HG03558 (cell line): ENCODE measurements at regions not wholly inside any gene's neighbourhood (a gene's known extent, or its start where the extent isn't known, plus 50 kb on each side); places are given as distances from the start of the nearest gene placed in this dataset.
"Not testable (repeated sequence)": the region's sequence is repeated elsewhere in the genome, so short reads cannot be mapped to it uniquely, and the experiment has no call there.

Source experiments
- ATAC-seq: cut with Tn5 transposase; IDR thresholded peaks from one replicate; pipeline ENCODE4 v1.9.1; 2021; ENCODE audit warnings: moderate number of reproducible peaks; ENCODE audit not compliant: unreplicated experiment; ENCODE audit errors: extremely low read depth

DNA sequence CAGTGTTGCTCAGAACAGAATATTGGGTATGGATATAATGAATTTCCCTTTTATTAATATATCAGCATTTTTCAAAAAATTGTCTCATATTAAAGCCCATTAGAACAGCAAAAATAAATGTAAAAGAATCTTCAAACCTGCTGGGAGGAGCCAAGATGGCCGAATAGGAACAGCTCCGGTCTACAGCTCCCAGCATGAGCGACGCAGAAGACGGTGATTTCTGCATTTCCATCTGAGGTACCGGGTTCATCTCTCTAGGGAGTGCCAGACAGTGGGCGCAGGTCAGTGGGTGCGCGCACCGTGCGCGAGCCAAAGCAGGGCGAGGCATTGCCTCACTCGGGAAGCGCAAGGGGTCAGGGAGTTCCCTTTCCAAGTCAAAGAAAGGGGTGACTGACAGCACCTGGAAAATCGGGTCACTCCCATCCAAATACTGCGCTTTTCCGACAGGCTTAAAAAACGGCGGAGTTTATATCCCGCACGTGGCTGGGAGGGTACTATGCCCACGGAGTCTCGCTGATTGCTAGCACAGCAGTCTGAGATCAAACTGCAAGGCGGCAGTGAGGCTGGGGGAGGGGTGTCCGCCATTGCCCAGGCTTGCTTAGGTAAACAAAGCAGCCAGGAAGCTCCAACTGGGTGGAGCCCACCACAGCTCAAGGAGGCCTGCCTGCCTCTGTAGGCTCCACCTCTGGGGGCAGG, 816.8 kb downstream of the TTLL7 start:
- not testable (repeated sequence) for ATAC-seq

DNA sequence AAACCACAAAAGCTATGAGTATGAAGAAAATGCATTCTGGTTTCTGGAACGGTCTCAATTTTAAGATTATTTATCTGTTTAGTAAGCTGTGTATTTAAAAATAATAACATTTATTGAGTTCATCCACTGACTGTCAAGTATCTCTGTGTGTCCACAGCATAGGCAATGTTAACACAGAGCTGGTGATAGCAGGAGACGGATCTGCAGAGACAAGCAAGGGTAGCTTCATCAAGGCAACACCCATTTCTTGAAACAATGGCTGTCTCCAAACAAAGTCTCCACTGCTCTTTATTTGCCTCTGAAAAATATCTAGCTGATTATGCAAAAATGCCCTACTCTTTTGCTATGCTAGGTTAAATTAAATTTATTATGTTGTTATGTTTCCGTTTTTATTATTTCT, 818.3 kb downstream of the TTLL7 start:
- ATAC-seq, result not testable (repeated sequence)

DNA sequence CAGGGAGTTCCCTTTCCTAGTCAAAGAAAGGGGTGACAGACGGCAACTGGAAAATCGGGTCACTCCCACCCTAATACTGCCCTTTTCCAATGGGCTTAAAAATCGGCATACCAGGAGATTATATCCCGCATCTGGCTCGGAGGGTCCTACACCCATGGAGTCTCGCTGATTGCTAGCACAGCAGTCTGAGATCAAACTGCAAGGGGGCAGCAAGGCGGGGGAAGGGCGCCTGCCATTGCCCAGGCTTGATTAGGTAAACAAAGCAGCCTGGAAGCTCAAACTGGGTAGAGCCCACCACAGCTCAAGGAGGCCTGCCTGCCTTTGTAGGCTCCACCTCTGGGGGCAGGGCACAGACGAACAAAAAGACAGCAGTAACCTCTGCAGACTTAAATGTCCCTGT, 831.3 kb downstream of the TTLL7 start:
- ATAC-seq, result not testable (repeated sequence)

DNA sequence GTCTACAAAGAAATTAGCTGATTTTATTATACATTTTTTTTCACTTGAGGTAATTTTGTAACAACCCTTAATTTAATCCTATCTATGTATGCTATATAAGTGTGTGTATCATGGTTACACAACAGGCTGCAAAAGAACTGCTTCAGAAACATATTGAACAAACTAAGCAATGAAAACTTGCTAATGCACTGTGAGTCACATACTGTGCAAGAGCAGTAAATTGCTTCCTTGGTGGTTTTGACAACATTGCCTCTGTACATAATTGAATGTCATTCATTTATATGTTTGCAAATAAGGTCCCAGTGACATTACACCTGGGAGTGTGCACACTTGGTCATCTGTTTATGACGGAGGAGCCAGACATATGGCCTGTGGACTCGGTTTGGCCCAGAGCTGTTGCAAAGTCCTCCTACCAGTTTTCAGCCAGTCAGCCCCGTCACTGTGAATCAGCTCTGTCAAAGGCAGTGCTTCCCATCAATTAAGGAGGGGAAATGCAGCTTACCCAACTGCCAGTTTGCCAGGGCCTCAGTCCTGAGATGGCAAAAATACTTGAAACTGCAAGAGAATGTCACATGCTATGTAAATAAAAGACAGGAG, 835.0 kb downstream of the TTLL7 start:
- ATAC-seq, result not testable (repeated sequence)

DNA sequence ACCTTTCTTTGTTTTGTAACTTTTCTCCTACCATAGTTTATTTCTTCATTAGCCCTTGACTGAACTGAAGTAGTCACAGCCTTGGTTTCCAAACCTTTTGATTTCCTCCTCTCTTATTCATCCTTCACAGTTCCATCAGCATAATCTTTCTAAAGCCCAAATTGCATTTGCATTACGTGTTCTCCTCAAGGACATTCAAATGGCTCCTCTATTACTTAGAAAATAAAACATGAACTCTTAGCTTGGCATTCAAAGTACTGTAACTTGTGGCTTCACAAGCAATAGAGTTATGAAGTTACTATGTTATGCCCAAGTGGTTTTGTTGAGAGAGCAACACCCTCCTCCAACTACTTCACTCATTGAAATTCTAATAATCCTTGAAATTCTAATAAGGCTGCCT, 840.0 kb downstream of the TTLL7 start:
- ATAC-seq, result not testable (repeated sequence)

DNA sequence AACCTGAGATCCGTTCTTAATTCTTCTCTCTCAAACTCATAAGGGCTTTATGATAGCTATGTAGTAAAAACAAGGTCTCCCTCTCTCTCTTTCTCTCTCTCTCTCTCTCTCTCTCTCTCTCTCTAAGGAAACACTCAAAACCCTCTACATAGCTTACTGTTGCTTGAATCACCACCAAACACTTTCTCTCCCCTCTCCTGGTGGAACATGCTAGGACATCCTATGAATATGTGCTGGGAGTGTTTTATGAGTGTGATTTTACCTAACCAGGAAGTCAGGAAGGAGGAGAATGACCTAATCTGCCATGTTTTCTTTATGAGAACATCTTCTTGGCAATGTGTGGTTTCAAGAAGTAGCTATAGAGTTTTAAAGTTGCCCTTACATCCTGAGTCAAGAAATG, 844.6 kb downstream of the TTLL7 start:
- ATAC-seq, result not testable (repeated sequence)

DNA sequence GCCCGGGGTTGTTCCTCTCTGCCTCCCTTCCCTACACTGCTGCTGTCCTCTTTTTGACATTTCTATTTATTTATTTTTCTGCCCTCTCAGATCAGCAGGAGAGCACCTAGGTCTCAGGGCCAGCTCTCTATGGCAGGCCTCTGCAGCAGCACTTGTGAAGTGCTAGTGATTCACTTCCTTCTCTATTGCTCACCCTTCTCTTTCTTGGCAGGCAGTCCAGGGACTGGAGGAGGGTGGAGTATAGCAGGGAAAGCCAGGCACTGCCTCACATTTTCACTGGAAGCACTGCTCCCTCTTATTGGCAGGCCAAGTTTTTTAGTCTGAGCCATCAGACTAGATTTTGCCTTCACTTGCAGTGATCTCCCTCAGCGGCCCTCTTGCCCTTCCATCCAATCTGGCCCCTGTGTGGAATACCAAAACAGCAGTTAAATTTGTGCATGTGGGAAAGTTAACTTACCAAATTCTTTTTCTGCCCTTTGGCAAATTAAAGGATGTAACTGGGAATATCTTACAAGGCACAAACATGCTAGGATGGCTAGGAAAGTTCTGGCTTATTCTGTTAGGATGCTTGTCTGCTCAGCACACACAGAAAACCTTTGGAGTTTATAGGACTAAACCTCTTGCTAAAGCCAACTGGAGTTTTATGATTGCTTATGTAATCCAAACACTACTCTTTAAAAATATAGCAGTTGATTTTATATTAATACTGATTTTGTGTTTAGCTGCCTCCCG, 847.6 kb downstream of the TTLL7 start:
- not testable (repeated sequence) for ATAC-seq

DNA sequence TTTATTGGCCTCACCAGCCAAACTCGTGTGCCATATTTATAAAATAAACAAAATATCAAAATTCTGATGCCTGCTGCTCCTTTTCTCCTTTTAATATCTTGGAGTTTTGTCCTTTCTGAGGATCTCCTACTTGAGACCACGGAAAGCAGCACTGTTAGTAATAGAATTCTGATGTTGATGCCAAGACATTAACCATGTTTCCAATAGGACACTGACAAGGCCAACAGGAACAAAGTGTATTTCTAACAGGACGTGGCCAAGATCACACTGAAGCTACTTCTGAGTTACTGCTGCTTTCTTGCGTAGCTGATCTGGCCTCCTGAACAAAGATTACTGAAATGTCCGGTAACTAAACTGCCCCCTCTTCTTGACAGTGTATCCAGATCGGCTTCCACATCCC, 848.5 kb downstream of the TTLL7 start:
- ATAC-seq, result not testable (repeated sequence)

DNA sequence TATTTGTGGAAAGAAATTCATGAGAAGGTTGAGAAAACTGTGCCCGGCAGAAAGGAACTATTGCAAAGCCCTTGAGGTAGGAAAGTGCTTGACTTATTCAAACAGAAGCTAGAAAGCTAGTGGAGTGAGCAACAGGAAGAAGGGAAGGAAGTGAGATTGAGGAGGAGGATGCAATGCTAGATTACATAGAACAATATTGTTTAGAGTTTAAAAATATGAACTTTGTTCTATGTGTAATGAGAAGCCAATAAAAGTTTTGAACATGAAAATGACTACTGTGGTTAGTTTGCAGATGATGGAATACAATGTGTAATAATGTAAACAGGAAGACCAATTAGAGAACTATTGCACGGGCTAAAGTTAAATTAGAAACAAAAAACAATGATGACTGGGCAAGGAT, 853.1 kb downstream of the TTLL7 start:
- ATAC-seq, result not testable (repeated sequence)

DNA sequence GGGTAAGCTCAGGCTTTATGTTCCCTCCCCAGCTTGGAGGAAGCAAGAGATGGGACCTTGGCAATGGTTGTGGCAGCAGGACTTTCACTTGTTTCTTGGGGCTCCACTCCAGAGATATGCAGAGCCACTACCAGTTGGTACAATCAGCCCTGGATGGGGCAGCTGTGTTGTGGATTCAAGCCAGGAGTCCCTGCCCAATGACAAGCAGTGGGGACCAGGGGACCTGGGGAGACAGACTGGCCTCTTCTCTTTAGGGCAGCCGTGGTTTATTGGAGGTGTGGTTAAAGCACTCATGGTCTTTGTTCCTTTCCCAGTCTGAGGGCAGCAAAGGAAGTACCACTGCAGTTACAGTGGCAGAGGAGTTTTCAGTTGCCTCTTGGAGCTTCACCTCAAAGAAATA, 856.1 kb downstream of the TTLL7 start:
- not testable (repeated sequence) for ATAC-seq

DNA sequence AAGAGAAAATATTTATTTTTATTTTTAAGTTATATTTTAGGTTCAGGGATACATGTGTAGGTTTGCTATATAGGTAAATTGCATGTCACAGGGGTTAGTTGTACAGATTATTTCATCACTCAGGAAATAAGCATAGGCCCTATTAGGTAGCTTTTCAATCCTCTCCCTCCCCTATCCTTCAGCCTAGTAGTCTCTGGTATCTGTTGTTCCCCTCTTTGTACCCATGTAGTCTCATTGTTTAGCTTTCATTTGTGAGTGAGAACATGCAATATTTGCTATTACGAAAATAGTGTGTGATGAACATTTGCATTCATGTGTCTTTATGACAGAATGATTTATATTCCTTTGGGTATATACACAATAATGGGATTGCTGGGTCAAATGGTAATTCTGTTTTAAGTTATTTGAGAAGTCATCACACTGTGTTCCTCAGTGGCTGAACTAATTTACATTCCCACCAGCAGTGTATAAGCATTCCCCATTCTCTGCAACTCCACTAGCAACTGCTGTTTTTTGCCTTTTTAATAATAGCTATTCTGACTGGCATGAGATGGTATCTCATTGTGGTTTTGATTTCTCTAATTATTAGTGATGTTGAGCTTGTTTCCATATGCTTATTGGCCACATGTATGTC, 863.3 kb downstream of the TTLL7 start:
- ATAC-seq, result not testable (repeated sequence)

DNA sequence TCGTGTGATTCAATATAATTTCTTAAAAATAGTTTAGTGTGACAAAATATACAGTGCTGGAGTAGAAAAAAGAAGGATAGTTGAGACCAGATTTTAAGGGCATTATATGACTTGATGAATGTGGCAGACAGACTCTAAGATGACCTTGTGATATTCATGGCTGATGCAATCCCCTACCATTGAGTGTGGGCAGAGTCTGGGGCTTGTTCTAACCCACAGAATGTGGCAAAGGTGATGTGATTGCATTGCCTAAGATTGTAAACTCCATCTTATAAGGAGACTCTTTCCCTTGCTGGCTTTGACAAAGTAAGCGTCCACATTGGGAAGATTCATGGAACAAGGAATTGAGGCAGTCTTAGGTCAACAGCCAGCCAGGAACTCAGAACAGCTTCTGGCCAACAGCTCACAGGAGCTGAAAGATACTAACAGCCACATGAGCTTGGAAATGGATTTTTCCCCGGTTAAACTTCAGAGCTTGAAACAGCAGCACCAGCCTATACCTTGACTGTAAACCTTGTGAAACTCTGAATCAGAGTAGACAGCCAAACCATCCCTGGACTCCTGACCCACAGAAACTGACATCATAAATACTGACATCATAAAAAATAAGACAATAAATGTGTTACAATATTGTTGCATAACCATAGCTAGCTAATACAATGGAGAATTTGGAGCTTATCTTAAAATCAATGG, 864.5 kb downstream of the TTLL7 start:
- ATAC-seq, result not testable (repeated sequence)

DNA sequence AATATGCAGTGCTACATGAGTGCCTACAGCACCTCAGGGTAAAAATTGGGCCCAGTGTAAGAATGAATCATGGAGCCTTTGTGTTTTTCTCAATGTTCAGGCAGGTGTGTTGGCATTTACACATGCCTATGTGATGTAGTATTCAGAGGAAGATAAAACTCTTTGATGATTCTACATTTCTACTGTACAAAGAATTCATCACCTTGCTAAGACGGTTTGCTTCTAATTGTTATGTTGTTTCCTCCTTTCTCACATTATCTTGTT, 867.3 kb downstream of the TTLL7 start:
- ATAC-seq, result no peak

DNA sequence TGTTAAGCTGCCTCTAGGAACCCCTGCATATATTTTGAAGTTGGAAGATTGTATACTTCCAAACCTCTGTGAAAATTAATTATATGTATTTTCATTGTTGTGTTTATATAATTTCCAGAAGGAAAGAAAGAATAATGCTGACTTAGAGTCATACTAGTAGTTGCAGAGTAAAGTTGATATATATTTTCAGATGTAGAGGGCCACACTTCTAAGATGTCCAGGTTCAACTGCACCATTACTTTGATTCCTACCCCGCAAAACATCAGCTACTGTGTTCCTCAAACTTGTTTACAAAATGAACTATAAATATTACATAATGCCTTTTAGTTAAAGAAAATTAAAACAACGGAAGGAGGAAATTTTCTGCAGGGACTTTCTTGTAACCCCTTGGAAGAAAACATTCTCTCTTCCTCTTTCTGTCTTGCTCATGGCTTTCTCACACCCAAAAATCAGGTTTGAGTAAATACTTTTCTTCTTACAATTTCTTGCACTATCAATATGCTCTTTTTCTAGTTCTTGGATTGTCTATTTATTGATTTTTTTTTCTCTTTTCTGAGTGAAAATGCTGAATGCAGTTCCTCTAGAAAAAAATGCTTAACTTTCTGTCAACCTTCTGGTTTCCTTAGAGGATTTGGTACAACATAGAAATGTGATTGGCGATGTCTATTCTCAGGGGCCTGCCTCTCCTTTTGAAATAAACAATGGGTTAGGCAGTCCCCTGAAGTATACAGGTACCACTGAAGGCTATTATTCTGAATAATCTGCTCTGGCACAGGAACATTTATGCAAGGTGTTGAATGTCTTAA, 867.8 kb downstream of the TTLL7 start:
- no peak for ATAC-seq

DNA sequence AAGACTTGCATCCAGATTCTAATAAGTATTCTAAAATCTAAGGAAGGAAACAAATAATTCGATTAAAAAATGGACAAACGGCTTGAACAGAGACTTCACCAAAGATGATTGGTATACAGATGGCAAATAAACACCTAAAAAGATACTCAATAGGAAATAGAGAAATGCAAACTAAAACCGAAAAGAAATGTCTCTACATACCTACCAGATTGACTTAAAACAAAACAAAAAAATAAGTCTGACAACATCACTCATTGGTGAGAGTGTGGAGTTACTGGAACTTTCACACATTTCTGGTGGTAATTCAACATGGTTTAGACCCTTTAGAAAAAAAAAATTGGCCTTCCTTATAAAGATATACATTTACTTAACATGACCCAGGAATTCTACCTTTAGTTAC, 869.8 kb downstream of the TTLL7 start:
- no peak for ATAC-seq

DNA sequence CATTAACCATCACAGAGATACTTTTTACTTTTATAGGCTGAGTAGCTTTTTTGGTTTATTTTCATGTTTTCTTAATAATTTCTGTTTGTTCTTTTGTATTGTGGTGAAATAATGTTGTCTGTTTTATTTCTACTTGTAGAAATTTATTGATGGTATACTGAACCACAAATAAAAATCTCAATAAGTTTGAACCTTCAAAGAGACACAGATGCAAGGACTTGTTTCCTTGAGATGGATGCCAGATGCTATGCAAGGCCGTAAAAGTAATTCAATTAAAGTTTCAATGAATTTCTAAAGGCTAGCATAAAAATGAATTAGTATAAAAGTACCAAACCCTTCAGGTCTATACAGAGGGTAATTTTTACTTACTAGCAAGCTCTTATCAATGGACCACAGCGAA, 873.5 kb downstream of the TTLL7 start:
- ATAC-seq, result no peak

DNA sequence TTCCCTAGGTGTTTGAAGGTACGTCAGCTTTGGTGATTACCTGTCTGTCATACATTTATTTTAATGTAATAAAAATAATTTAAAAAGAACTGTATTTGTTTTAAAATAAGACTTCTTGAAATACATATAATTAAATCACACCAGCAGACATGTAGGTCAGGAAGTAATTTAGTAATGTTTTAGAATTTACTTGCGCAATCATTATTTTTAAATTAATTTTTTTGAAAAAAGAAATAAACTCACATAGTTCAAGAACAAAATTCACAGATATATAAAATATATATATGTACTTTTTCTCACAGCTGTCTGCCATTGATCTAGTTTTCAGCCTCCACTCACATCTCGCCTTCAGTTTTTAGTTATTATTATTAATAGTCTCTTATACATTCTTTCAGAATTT, 875.9 kb downstream of the TTLL7 start:
- ATAC-seq, result no peak

DNA sequence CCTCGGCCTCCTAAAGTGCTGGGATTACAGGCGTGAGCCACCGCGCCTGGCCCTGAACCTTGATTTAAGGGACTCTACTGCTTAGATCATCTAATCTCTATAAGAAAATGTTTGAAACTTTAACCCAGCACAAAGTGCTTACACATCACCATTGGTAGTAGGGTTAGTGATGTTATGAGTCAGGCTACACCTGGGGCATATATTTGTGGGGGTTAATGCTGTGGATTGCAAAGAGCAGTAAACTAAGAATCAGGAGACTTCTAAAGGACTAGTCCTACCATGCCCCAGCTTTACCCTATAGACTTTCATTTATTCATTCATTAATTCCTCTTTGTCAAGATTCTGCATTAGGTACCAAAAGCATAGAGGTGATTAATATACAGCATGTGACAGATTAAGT, 880.5 kb downstream of the TTLL7 start:
- no peak for ATAC-seq

DNA sequence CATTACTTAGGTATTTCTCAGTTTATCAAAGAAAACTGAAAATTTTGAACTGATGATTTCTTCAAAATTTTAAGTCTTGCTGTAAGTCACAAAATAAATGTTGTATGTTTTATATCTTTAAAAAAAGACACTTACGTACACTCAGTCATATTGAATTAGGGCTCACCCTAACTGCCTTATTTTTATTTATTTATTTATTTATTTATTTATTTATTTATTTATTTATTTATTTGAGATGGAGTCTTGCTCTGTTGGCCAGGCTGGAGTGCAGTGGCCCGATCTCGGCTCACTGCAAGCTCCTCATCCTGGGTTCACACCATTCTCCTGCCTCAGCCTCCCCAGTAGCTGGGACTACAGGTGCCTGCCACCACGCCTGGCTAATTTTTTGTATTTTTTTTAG, 881.9 kb downstream of the TTLL7 start:
- not testable (repeated sequence) for ATAC-seq

DNA sequence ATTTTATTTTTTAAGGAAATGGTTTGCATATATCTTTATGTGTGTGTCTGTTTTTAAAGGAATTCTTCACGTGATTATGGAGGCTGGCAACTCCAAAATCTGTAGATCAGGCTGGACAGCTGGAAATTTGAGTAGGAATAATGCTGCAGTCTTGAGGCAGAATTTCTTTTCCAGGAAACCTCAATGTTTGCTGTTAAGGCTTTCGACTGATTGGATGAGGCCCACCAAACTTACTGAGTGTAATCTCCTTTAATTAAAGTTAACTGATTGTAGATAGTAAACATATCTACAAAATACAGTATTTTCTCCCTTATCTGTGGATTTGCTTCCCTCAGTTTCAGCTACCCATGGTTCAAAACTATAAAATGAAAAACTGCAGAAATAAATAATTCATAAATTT, 883.1 kb downstream of the TTLL7 start:
- ATAC-seq, result no peak
